Activated CD4-positive, alpha-beta T cell treated with anti-CD3 and anti-CD28 coated beads, Interleukin-2, amount 50 U/mL, for 48 hours (primary cell): ENCODE measurements at regions not wholly inside any gene's neighbourhood (a gene's known extent, or its start where the extent isn't known, plus 50 kb on each side); places are given as distances from the start of the nearest gene placed in this dataset.
"Not testable (repeated sequence)": the region's sequence is repeated elsewhere in the genome, so short reads cannot be mapped to it uniquely, and the experiment has no call there.

Experiments used
- DNase-seq, 2 experiments: peaks; one replicate each; pipeline ENCODE4 v3.0.0-alpha.2; 2020

DNA sequence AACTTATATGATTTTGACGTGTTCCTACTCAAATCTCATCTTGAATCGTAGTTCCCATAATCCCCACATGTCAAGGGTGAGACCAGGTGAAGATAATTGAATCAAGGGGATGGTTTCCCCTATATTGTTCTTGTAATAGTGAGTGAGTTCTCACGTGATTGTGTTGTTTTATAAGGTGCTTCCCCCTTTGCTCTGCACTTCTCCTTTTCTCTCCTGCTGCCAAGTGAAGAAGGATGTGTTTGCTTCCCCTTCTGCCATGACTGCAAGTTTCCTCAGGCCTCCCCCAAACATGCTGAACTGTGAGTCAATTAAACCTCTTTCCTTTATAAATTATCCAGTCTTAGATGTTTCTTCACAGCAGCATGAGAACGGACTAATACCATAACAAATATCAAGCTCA, 83.2 kb downstream of the MANEA start:
- DNase-seq: no peak

DNA sequence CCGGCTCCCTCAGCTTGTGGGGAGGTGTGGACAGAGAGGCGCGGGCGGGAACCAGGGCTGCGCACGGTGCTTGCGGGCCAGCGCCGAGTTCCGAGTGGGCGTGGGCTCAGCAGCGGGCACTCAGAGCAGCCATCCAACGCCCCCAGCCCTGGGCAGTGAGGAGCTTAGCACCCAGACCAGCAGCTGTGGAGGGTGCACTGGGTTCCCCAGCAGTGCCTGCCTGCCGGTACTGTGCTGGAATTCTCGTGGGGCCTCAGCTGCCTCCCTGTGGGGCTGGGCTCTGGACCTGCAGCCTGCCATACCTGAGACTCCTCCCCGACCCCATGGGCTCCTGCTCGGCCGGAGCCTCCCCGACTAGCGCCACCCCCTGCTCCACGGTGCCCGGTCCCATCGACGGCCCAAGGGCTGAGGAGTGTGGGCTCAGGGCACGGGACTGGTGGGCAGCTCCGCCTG, 92.7 kb downstream of the MANEA start:
- DNase-seq: no peak

DNA sequence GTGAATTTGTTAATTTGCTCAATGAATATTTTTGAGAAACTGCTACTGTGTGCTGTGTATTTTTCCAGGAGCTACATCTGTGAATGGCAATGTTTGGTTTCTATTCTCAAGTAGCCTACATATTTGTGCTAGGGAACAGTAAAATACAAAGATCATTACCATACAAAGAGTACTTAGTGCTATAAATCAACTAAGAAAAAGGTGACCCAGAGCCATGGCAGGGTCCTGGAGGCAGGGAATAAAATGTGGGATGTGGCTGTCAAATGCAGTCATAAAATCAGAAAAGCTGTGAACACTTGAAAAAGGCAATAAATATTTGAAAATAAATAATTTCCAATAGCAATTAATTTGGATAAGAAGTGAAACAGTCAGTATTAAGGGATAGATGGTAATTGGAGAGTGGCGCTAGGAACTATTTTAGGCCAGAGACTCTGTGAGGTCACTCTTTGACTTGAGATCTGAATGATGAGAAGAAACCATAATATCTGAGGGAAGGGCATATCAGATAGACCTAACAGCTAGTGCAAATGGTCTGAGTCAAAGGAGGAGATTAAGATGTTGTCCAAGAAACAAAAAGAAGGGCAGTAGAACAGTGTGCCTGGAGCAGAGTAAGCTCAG, 98.8 kb downstream of the MANEA start:
- DNase-seq: no peak

DNA sequence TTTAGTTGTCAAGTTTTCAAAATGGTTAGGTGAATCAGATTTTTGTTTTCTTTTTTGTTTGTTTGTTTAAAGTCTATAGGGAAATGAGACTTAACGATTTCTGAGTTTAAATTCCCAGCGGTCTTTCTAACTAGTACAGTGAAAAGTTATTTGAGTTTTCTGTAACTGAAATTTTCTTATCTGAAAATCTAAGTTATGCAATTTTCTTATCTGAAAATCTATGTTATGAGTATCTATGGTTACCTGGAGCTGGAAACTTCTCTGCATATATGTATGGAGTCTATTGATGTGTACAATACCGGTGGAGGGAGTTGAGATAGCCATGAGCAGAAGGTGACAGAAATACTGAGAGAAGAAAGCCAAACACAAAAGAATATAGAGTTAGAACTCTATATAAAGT, 102.6 kb downstream of the MANEA start:
- no peak for DNase-seq

DNA sequence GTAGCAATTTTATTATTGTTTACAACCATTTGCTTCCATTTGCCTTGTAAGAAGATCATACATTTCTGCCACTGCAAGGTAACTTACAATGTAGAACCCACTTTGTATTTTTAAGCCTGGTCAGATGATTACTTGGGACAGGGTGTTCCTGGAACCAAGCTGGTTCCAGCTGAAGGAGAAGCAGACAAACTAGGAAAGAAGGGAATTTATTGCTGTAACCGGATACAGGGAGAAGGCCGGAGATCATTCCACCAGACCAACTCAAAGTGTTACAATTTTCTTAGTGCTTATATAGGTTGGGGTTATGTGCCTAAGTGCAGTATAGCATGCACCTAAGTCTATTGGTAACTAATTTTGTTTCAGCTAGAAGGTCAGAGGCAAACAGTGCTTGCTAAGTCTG, 104.4 kb downstream of the MANEA start:
- DNase-seq: no peak

DNA sequence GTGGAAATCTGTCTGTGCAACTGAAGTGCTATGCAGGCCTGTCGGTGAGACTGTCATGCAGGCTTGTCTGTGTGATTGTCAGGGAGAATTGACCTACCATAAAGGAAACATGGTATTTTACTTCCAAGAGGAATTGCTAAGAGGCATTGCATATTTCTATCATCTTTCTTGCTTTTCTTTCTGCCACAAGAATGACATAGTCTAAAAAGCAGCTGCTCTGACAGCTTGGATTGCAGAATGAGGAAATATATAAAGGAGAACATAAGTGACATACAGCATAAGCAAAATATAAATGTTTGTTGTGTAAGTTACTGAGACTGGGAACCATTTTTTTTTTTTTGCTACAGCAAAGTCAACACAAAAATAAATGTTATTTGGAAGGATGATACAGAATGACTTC, 105.1 kb downstream of the MANEA start:
- no peak for DNase-seq

DNA sequence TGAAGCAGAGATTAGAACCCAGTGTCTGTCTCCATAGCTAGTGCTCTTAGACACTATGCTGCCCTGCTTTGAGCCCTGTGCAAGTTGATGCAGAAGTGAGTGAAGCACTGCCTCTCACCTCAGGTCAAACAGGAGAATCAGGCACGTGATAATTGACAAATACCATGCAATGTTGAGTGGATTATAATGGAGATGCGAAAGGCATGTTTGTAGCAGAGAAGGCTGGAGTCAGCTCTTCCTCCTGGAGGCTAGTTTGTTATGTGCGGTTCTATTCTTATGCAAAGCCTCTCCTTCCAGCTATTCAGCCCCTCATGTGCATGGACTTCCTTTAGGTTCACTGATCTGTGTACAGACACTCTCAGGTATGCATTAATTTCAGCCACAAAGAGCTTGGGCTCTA, 108.5 kb downstream of the MANEA start:
- DNase-seq: no peak

DNA sequence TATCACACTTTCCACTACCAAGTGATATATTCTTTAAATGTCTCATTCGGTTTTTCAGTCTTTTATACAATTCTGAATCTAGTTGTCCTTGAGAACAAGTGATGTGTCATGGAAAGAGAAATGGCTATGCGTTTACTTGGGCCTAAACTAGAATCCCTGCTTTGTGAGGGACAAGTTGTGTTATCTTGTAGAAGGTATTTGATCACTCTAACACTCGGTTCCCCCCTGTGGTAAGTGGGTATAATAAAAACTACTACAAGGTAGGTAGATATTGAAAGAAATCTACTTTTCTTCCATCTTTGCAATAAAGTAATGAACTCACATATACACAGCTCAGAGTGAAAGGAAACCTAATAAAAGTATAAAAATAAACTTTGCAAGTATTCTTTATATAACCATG, 108.9 kb downstream of the MANEA start:
- DNase-seq: no peak

DNA sequence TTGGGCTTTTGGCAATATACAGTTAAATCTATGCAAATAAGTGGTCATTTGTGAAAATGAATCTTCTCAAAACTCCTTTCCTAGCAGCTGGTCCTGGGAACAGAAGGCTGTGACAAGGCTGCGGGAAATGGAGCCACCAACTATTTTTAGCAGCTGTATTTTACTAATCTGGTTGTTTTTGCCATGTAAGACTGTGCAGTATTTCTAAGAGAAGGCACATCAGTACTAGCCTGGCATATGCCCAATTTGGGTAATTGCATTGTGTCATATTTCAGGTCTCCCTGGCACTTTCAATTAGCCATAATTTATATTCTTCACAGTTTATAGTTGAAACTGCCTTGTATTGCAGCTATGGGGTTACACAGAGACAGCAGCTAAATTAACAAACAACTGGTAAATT, 109.6 kb downstream of the MANEA start:
- DNase-seq: no peak

DNA sequence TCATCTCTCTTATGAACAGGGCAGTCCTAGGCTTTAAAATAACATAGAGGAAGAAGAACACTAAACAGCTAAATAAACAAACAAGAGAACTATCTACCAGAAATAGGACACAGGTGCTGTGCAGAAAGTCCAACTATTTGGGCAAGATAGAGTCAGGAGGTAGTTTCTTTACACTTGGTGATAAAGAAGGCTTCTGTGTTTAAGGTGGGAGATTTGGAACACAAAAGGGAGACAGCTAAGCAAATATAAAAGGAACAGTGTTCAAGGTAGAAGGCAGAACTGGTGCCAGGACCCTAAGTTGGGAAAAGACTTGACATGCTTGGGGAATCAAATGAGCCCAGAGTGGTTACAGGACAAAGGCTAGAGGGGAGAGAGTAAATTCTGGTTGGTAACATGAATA, 110.5 kb downstream of the MANEA start:
- no peak for DNase-seq

DNA sequence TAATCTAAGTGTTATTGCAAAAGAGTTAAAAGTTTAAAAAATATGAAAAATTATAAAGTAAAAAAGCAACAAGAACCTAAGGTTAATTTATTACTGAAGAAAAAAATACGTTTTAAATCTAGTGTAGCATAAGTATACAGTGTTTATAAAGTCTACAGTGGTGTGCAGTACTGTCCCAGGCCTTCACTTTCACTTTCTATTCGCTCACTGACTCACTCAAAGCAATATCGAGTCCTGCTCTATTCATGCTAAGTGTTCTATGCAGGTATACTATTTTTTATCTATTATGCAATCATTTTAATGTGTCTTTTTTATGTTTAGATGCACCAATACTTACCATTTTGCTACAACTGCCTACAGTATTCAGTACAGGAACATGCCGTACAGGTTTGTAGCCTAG, 113.0 kb downstream of the MANEA start:
- no peak for DNase-seq

DNA sequence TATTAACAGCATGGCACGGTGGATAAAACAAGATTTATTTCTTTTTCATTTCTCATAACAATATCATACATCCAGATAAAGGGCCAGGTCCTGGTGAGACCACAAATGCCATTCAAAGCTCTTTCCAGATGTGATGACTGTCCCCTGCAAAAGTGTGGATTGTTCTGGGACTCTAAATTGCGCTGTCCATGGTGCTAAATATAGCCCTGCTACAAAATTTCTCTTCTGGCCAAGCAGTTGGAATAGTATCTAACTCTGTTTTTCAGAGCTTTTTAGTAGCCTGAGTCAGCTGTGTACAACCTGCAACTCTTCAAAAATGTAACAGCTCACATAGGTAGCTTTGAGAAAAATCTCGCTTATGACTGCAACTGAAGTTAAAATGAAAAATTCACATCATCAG, 115.8 kb downstream of the MANEA start:
- no peak for DNase-seq

DNA sequence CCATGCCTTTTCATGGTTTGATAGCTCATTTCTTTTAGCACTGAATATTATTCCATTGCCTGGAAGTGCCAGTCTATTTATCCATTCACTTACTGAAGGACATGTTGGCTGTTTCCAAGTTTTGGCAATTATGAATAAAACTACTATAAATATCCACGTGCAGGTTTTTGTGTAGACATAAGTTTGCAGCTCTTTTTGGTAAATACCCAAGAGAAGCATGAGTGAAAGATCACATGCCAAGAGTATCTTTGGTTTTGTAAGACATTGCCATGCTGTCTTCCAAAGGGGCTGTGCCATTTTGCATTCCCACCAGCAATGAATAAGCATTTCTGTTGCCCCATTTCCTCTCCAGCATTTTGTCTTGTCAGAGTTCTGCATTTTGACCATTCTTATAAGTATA, 120.9 kb downstream of the MANEA start:
- no peak for DNase-seq

DNA sequence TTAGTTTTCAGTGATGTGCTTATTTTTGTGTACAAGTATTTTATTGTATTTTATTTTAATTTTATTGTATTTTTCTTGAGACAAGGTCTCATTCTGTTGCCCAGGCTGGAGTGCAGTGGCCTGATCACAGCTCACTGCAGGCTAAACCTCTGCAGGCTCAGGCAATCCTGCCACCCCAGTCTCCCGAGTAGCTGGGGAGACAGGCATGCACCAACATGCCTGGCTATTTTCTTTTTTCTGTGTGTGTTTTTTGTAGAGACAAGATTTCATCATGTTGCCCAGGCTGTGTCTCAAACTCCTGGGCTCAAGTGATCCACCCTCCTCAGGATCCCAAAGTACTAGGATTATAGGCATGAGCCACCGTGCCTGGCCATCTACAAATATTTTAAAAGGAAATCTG, 146.3 kb downstream of the MANEA start:
- DNase-seq: no peak

DNA sequence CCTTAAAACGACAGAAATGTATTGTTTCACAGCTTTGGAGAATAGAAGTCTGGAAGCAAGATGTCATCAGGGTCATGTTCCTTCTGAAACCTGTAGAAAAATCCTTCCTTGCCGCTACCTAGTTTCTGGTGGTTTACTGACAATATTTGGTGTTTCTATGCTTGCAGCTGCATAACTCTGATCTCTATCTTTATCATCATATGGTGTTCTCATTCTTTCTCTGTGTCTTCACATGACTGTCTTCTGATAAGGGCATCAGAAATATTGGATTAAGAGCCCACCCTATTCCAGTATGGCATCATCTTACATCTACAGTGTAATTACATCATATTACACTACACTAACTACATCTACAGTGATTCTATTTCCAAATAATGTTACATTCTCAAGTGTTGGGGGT, 148.0 kb downstream of the MANEA start:
- DNase-seq: no peak

DNA sequence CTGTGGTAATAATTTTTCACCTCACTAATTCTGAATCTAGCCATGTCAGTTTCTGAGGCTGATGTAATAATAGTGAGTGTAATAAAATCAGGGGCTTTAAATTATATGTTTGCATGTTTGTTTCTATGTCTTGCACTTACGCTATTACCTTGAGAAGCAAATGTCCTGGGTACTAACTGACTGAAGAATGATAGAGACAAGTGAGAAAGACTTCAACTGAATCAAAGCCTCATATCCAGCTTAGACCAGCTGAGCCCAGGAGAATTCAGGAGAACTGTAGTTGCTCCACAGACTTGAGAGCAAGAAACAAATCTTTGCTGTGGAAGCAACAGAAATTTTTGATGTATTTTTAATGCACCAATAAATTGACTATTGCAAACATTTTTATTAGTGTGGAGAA, 162.8 kb downstream of the MANEA start:
- no peak for DNase-seq

DNA sequence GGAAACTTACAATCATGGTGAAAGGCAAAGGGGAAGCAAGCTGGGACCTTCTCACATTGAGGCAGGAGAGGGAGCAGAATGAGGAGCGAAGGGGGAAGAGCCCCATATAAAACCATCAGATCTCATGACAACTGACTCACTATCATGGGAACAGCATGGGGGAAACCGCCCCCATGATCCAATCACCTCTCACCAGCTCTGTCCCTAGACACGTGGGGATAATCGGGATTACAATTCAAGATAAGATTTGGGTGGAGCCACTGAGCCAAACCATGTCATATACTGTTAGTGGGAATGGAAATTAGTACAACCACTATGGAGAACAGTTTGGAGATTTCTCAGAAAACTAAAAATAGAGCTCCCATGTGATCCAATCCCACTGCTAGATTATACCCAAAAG, 163.7 kb downstream of the MANEA start:
- no peak for DNase-seq

DNA sequence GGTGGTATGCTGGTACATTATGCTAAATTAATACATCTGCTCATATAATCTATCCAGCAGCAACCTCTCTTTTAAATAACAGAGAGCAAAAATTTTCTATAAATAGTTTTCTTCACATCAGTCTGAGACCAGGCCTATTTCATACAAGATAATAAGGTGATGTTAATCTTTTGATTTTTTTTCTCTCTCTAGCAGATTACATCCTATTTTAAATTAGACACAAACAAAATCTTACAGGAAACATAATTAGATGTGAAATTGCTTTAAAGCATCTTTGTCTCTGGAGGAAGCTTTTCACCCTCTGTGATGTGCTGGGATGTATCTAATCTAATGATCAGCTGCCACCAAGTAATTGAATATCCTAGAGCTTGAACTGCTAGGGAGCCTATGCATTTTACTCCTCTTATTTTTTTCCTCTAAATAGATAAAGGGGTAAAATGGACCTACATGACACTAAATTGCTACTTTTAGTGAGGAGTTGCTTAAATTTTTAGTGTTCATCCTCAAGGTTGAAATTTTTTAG, 165.5 kb downstream of the MANEA start:
- DNase-seq: no peak

DNA sequence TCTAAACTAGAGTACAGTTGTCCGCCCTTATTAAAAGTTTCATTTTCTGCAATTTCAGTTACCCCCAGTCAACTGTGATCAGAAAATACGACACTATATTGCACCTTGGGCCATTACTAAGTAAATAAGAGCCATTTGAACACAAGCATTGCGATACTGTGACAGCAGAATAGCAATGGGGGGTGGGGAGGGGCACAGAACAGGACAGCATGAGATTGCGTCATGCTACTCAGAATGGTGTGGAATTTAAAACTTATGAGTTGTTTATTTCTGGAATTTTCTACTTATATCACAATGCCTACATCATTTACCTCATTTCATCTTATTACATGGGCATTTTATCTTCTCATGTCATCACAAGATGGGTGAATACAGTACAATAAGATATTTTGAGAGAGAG, 166.3 kb downstream of the MANEA start:
- DNase-seq: no peak

DNA sequence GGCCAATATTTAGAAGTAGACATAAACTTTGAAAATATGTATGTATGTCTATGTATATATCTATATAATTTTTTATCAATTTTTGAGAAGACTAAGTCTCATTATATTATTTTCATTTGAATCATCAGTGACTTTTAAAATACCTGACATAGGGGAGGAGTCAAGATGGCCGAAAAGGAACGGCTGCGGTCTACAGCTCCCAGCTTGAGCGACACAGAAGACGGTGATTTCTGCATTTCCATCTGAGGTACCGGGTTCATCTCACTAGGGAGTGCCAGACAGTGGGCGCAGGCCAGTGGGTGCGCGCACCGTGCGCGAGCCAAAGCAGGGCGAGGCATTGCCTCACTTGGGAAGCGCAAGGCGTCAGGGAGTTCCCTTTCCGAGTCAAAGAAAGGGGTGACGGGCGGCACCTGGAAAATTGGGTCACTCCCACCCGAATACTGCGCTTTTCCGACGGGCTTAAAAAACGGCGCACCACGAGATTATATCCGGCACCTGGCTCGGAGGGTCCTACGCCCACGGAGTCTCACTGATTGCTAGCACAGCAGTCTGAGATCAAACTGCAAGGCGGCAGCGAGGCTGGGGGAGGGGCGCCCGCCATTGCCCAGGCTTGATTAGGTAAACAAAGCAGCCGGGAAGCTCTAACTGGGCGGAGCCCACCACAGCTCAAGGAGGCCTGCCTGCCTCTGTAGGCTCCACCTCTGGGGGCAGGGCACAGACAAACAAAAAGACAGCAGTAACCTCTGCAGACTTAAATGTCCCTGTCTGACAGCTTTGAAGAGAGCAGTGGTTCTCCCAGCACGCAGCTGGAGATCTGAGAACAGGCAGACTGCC, 181.1 kb downstream of the MANEA start:
- DNase-seq: not testable (repeated sequence)

DNA sequence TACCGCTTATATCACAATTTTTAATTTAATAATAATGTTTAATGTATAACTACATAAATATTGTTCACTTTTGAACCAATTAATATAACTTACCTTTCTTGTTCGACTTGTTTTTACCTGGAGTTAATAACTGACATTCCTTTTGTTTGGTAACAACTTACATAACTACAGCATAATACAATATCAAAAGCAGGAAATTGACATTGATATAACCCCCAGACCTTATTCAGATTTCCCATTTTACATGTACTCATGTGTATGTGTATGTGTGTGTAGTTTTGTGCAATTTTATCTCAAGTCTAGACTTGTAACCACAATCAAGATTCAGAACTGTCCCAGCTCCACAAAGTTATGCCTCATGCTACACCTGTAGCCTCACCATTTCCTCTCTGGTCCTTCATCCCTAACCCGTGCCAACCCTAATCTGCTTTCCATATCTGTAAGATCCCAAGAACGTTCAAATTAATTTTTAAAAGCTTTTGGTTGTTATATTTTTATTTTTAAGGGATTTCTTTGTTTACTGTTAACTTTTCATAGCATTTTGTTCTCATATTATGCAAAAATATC, 190.6 kb downstream of the MANEA start:
- DNase-seq: no peak

DNA sequence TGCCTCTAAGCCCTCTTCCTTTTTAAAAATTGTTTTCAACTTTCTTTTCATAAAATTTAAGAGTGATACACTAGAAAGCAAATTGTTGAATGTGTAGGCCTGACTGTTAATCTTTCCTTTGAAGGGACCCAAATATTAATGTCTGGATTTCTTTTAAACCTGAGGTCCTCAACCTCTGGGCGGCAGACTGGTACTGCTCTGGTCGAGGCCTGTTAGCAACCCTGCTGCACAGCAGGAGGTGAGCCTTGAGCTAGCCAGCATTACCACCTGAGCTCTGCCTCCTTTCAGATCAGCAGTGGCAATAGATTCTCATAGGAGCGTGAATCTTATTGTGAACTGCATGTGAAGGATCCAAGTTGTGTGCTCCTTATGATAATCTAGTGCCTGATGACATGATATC, 191.2 kb downstream of the MANEA start:
- DNase-seq: no peak

DNA sequence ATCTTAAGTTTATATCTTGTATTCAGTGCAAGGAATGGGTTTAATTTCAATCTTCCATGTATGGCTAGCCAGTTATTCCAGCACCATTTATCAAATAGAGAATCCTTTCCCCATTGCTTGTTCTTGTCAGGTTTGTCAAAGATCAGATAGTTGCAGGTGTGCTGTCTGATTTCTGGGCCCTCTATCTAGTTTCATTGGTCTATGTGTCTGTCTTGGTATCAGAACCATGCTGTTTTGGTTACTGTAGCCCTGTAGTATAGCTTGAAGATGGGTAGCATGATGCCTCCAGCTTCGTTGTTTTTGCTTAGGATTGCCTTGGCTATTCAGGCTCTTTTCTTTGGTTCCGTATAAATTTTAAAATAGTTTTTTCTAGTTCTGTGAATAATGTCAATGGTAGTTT, 200.0 kb downstream of the MANEA start:
- DNase-seq: no peak

DNA sequence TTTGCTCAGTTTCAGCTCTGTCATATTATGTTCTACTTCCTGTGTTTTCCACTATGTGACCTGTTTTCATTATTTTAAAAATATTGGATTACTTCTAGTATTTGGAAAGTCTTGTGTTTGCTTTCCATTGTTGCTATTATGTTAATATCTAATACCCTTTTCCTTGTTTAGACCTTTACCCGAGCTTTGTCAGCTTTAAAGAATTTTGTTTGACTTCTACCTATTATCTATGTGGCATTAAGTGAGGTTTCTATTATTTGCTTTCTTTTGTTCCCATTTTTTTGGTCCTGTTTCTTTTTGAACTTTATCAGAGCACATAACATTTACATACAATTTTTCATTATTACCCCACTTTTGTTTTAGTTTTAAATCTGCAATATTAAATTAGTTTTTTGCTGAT, 202.7 kb downstream of the MANEA start:
- DNase-seq: no peak
